Tibial nerve (tissue), 4 donors: ENCODE measurements at regions not wholly inside any gene's neighbourhood (a gene's known extent, or its start where the extent isn't known, plus 50 kb on each side); places are given as distances from the start of the nearest gene placed in this dataset.

Experiments
- DNase-seq, 2 donors: peaks; one replicate each; pipeline ENCODE4 v3.0.0-alpha.2; 2019; ENCODE audit warnings: low spot score in 2 of 2
- H3K27ac ChIP-seq, 4 donors: fragments of 200-600 bp; sonication (generic) in 3 of 4; one replicate each; pipeline ENCODE4 v1.5.1; 2017 to 2019; ENCODE audit warnings: mild to moderate bottlenecking in 1 of 4
- H3K27me3 ChIP-seq, 2 donors: fragments of 200-600 bp; sonication (generic) in 1 of 2; one replicate each; pipeline versions ENCODE4 v1.5.1 to v1.6.0; 2017 to 2019
- H3K36me3 ChIP-seq, 3 donors: fragments of 200-600 bp; sonication (generic); one replicate each; pipeline ENCODE4 v1.5.1; 2018 to 2019
- H3K4me1 ChIP-seq, 4 donors: fragments of 200-600 bp; sonication (generic) in 3 of 4; one replicate each; pipeline ENCODE4 v1.5.1; 2017 to 2019
- H3K4me3 ChIP-seq, 4 donors: fragments of 200-600 bp; sonication (generic) in 3 of 4; one replicate each; pipeline ENCODE4 v1.5.1; 2017 to 2019; ENCODE audit warnings: mild to moderate bottlenecking in 1 of 4, moderate library complexity in 1 of 4
- H3K9me3 ChIP-seq, 4 donors: fragments of 200-600 bp; sonication (generic) in 3 of 4; one replicate each; pipeline ENCODE4 v1.5.1; 2017 to 2019
- EP300 ChIP-seq, 2 donors: sonication (generic); formaldehyde crosslinking; IDR thresholded peaks; one replicate each; pipeline ENCODE4 v1.6.1; 2017; ENCODE audit warnings: antibody characterized with exemption in 2 of 2, mild to moderate bottlenecking in 1 of 2
- POLR2A ChIP-seq, 2 donors: fragments of 450-650 bp; IDR thresholded peaks; one replicate each; pipeline ENCODE4 v1.6.1; 2017; ENCODE audit warnings: antibody characterized with exemption in 2 of 2, mild to moderate bottlenecking in 2 of 2, moderate library complexity in 2 of 2
- WGBS, 2 donors: methylation state at CpG; one replicate each; pipeline ENCODE4 v1.1.5; 2018; 5-methylcytosine and 5-hydroxymethylcytosine counted together
- TF ChIP-seq, protein P1 (sequence below), 5 experiments: fragments of 200-600 bp in 3 of 5; fragments of 450-650 bp in 2 of 5; sonication (generic) in 3 of 5; IDR thresholded peaks; one replicate each; pipeline ENCODE4 v1.5.1; 2016 to 2019; ENCODE audit warnings: antibody characterized with exemption in 5 of 5, mild to moderate bottlenecking in 3 of 5, moderate library complexity in 2 of 5

DNA sequence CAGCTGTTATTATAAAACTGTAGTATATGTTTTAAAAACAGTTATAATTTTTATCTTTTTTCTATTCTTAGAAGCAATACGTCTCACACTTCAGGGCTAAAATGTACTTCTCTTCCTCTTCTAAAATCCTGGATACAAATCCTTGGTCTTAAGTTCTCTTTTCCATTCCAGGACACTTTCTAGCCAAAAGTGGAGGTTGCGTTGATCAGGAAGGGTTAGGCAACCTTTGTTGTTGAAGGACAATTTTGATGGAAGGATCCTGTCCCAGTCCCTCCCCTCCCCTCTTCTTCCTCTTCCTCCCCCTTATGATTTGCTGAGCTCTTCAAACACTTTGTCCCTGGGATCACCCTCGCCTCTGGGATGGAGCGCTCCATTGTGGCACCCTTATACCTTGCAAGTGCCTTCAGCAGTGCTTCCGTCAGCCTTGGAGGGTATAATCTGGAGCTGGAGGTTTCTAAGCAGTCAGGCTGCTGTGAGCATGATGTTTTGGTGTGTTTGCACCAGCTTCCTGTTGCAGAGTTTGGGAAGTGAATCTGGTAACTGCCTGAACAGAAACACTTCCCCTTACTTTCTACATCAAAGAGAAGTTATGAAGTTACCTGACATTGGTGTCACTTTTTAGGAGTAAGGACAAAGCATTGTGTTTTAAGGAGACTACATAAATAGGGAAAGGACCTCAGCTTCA is 87.4 kb upstream of the SLC38A2 start:
- no peaks in the 10 kb centered on the region for H3K9me3 ChIP-seq
- no peak for DNase-seq
- no peak overlapping the region for H3K4me3 ChIP-seq
- peak overlapping the region in 2 of 4 donors; percentile 23 to 29 for H3K27ac ChIP-seq
- no peaks in the 10 kb centered on the region for H3K27me3 ChIP-seq
- H3K4me1 ChIP-seq = peaks cover 0 to 54% (median 19%) of the 10 kb centered on the region in 4 donors
- TF ChIP-seq, protein P1, sequence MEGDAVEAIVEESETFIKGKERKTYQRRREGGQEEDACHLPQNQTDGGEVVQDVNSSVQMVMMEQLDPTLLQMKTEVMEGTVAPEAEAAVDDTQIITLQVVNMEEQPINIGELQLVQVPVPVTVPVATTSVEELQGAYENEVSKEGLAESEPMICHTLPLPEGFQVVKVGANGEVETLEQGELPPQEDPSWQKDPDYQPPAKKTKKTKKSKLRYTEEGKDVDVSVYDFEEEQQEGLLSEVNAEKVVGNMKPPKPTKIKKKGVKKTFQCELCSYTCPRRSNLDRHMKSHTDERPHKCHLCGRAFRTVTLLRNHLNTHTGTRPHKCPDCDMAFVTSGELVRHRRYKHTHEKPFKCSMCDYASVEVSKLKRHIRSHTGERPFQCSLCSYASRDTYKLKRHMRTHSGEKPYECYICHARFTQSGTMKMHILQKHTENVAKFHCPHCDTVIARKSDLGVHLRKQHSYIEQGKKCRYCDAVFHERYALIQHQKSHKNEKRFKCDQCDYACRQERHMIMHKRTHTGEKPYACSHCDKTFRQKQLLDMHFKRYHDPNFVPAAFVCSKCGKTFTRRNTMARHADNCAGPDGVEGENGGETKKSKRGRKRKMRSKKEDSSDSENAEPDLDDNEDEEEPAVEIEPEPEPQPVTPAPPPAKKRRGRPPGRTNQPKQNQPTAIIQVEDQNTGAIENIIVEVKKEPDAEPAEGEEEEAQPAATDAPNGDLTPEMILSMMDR (IDR thresholded peaks at IDR 0.05) = no peak
- TF ChIP-seq POLR2A (IDR thresholded peaks at IDR 0.05) (no peak), EP300 (IDR thresholded peaks at IDR 0.05) (no peak)
- WGBS, 2 donors = 70 to 84% methylated on average over 5 of the region's 5 CpGs
- no peaks in the 10 kb centered on the region for H3K36me3 ChIP-seq

GRCh38 chr12:46459111-46459510 is 86.5 kb upstream of the SLC38A2 start:
- Histone ChIP-seq H3K4me3 (no peak overlapping the region), H3K9me3 (no peaks in the 10 kb centered on the region), H3K4me1 (peaks cover 0 to 54% (median 19%) of the 10 kb centered on the region in 4 donors), H3K27ac (peak overlapping the region in 1 of 4 donors; percentile 29), H3K36me3 (no peaks in the 10 kb centered on the region), H3K27me3 (no peaks in the 10 kb centered on the region)
- 63 to 64% methylated on average over 4 of the region's 4 CpGs for WGBS, 2 donors
- DNase-seq = no peak
- TF ChIP-seq, protein P1 (IDR thresholded peaks at IDR 0.05) = no peak
- TF ChIP-seq EP300 (IDR thresholded peaks at IDR 0.05) (no peak), POLR2A (IDR thresholded peaks at IDR 0.05) (no peak)

- no peak for DNase-seq
- no peak for TF ChIP-seq POLR2A (IDR thresholded peaks at IDR 0.05)
- TF ChIP-seq, protein P1 (IDR thresholded peaks at IDR 0.05) = no peak
- TF ChIP-seq EP300 (IDR thresholded peaks at IDR 0.05) = no peak
- 82 to 83% methylated on average over 3 of the region's 3 CpGs for WGBS, 2 donors
- Histone ChIP-seq H3K4me3 (no peak overlapping the region), H3K27ac (no peak overlapping the region), H3K36me3 (no peaks in the 10 kb centered on the region), H3K9me3 (no peaks in the 10 kb centered on the region), H3K27me3 (no peaks in the 10 kb centered on the region), H3K4me1 (peaks cover 0 to 52% (median 19%) of the 10 kb centered on the region in 4 donors)
Observed at GRCh38 chr12:46458500-46459102, 86.0 kb upstream of the SLC38A2 start.

GRCh38 chr12:46457958-46458357 is 85.4 kb upstream of the SLC38A2 start:
- TF ChIP-seq EP300 (IDR thresholded peaks at IDR 0.05) (no peak), POLR2A (IDR thresholded peaks at IDR 0.05) (no peak)
- TF ChIP-seq, protein P1 (IDR thresholded peaks at IDR 0.05) = no peak
- Histone ChIP-seq H3K27ac (no peak overlapping the region), H3K9me3 (no peaks in the 10 kb centered on the region), H3K4me1 (peaks cover 0 to 46% (median 19%) of the 10 kb centered on the region in 4 donors), H3K4me3 (no peak overlapping the region), H3K27me3 (no peaks in the 10 kb centered on the region), H3K36me3 (no peaks in the 10 kb centered on the region)
- DNase-seq = no peak
- 97 to 99% methylated on average over 2 of the region's 2 CpGs for WGBS, 2 donors
